GM19351 (cell line): ENCODE measurements at regions not wholly inside any gene's neighbourhood (a gene's known extent, or its start where the extent isn't known, plus 50 kb on each side); places are given as distances from the start of the nearest gene placed in this dataset.

Experiments
- ATAC-seq: cut with Tn5 transposase; IDR thresholded peaks from one replicate; pipeline ENCODE4 v1.9.1; 2021; ENCODE audit warnings: mild to moderate bottlenecking, moderate library complexity; ENCODE audit not compliant: unreplicated experiment

- no peak for ATAC-seq
These were observed 206.0 kb downstream of the CYB561 start for GRCh38 chr17:63240106-63240505.

DNA sequence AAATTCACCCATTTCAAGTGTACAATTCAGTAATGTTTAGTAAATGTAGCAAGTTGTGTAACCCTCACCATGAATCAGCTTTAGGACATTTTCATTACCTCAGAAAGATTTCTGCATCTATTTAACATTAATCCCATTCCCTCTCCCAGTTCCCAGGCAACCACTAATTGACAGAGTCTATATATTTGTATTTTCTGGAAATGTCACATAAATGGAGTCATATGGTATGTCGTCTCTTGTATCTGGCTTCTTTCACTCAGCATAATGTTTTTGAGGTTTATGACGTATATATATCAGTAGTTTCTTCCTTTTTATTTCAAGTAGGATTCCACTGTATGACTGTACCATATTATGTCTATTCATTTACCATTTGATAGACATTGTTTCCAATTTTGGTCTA is 199.8 kb downstream of the CYB561 start:
- no peak for ATAC-seq

GRCh38 chr17:63247706-63248105 is 198.4 kb downstream of the CYB561 start:
- ATAC-seq: no peak

DNA sequence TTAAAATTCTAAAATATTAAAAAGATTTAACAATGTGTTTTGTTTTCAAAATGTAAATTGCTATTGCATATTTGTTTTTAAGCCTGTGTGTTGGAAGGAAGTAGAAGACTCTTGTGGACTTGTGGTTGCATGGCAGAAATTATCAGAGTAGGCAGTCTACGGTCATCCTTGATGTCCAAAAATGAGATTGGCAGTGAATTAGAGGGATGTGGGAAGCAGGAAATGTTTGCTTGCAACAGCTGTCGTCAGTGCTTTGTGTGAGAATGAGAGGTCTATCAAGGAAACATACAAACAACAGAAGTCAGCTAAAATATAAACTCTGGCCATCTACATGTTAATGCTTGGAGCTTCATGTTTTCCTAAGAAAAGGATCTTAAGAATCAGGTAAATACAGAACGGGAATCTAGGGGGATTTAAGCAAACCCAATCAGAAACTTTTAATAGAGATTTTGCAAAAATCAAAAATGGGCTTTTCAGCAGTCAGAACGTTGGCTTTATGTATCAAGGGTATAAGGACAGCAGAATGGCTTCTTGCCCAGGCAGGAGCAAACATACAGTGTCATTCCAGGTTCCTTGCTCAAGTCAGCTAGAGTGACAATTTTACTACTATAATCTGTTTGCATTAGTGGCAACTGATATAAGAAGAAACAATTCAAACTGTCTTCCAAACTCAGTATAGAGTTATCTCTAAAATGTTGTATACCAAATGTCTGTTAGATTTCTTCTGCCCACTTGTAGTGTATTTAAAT is 196.7 kb downstream of the CYB561 start:
- no peak for ATAC-seq

GRCh38 chr17:63250830-63251229 is 195.3 kb downstream of the CYB561 start:
- no peak for ATAC-seq

DNA sequence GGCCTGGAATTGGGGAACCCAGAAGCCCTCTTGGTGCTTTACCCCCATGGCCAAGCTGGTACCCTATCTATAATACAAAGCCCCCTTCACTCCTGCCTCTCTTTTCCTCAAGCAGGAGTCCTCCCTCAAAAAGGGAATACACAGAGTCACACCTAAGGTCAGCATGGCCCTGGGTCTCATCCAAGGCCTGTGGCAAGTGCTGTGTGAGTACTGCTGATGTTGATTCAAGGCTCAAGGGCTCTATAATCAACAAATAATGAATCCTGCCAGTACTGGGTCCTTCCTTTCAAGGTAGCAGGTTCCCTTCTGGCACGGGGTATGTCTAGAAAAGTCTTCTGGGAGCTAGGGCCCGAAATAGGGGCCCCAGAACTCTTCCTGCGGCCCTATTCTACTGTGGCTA is 187.3 kb downstream of the CYB561 start:
- no peak for ATAC-seq

- ATAC-seq: no peak
These were observed 183.2 kb downstream of the CYB561 start for GRCh38 chr17:63262751-63263476.

DNA sequence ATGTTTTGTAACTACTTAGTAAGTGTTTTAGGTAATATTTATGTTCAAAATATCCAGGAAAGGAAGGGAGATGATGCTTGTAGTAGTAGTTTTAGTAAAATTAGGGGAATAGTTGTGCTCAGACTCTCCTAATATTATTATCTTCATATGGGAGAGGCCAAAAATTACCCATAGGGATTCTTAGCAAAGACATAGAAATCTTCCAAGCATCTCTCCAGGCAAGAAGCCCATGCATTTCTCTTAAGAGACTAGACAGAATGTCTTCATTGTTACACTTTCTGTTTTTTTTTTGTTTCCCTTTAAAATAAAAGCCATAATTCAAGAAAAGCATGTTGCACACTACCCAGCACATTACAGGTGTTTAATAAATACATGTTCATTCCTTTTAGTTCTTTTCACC is 180.6 kb downstream of the CYB561 start:
- no peak for ATAC-seq

DNA sequence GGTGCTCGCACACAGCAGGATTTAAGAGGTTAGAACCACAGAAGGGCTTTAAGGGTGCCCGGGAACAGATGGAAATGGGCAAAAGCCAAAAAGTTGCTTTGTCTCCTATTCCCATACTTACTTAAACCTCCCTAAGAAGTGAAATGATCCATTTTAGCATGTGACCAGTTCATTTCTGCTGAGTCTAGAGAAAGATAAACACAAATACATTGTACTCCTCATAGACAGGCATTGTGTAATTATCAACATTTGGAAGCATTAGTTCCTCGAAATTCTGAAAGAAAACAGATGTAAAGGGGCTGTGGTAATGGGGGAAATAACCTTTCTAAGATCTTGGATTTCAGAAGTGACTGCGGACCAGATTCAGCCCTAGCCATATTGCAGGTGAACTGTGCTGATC is 178.3 kb downstream of the CYB561 start:
- no peak for ATAC-seq

- ATAC-seq: no peak
These were observed 177.3 kb downstream of the CYB561 start for GRCh38 chr17:63268827-63269226.

DNA sequence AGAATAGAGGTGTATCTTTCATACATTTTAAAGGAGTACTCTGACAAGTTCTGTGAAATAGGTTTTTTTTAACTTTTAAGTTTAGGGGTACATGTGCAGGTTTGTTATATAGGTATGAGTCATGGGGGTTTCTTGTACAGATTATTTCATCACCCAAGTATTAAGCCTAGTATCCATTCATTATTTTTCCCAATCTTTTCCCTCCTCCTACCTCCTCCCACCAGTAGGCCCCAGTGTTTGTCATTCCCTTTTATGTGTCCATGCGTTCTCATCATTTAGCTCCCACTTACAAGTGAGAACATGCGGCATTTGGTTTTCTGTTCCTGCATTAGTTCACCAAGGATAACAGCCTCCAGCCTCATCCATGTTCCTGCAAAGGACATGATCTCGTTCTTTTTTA is 175.5 kb downstream of the CYB561 start:
- ATAC-seq: no peak

- no peak for ATAC-seq
These were observed 172.0 kb downstream of the CYB561 start for GRCh38 chr17:63274146-63274545.

GRCh38 chr17:63275318-63275970 is 170.7 kb downstream of the CYB561 start:
- ATAC-seq: no peak

DNA sequence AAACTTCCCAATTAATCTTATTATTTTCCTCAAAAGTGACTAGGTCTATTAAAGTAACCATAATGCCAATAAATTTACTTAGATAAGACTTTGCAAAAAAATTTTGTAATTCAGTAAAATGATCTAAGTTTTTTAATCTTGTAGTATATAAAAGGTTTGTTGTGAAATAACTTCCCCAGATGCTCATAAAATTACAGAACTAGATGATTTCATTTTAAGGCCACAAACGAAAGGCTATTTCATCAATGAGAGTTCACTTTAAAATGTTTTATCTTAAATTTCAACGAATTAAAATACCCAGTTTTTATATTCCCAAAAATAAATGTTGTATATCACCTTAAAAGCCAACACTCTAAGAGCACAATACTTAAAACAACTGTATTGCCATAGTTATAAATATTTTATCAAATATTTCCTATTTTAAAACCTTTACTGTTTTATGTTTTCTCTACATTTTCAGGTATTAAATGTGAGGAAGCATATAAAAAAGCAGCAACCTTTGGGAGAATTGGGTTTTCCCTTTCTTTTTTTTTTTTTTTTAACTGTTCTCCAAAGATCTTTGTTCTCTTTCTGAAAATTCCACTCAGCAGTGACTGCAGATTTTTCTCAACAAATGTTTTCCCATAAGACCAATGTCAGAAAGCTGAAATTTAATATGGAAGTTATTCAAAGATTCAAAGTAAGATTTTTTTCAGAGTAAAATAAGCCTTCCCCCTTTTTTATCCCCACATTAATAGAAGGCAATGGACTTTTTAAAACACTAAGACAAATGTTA is 169.9 kb downstream of the CYB561 start:
- ATAC-seq: no peak

- no peak for ATAC-seq
These were observed 169.3 kb downstream of the CYB561 start for GRCh38 chr17:63276821-63277220.

DNA sequence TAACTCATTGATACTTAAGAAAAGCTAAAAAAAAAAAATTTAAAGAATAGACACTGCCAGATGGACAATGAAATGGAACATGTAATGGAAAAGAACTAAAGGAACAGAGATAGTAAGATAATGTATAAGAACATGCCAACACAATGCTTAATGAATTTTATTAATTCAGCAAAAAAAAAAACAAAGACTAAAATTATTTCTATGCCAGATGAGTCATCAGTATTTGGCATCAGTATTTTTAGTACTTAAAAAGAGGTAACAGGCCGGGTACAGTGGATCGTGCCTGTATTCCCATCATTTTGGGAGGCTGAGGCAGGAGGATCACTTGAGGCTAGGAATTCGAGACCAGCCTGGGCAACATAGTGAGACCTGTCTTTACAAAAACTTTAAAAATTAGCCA is 168.5 kb downstream of the CYB561 start:
- no peak for ATAC-seq

DNA sequence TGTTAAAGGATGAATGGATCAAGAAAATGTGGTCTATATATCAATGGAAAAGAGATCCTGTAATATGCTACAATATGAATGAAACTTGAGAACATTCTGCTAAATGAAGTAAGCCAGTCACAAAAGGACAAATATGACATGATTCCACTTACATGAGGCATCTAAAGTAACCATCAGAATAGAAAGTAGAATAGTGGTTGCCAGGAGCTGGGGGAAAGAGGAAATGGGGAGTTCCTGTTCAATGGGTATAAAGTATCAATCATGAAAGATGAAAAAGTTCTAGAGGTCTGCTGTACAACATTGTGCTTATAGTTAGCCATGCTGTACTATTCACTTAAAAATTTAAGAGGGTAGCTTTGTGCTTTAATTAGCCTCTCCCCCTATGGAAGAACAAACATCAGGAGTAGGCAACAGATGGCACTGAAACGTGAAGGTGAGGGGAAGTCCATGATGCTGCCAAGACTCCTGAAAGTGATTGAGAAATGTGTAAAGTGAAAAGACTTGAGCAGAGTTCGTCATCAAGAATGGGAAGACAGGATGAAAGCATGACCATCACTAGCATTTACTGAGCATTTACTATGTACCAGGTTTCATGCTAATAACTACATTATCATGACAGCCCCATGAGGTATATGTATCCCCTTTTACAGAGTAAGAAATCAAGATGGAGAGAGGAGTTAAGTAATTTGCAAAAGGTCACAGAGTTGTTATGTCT is 167.2 kb downstream of the CYB561 start:
- no peak for ATAC-seq

- no peak for ATAC-seq
These were observed 166.4 kb downstream of the CYB561 start for GRCh38 chr17:63279498-63280230.

- peak; percentile 58 for ATAC-seq
These were observed 163.7 kb downstream of the CYB561 start for GRCh38 chr17:63282455-63282854.

- ATAC-seq: no peak
These were observed 160.6 kb downstream of the CYB561 start for GRCh38 chr17:63285551-63285950.
